ENCODE measurements at regions not wholly inside any gene's neighbourhood (a gene's known extent, or its start where the extent isn't known, plus 50 kb on each side); places are given as distances from the start of the nearest gene placed in this dataset.

GRCh38 chr15:97174886-97175540, 785.5 kb upstream of the ARRDC4 start:
- H3K4me1 ChIP-seq (ENCODE audit: low read length) = no peaks in the 10 kb centered on the region
- H3K27ac ChIP-seq (ENCODE audit: low read length) = no peak overlapping the region
- H3K4me3 ChIP-seq (ENCODE audit: low read length) = no peak overlapping the region
- H2AFZ ChIP-seq (ENCODE audit: low read depth, low read length) = no peak overlapping the region
- TF ChIP-seq CTCF (IDR thresholded peaks at IDR 0.05; ENCODE audit: low read depth, low read length) = no peak
- TF ChIP-seq EZH2phosphoT487 (IDR thresholded peaks at IDR 0.05; ENCODE audit: low read depth) = no peak
- H3K36me3 ChIP-seq (replicated peaks; ENCODE audit: low read depth, low read length) = no peaks in the 10 kb centered on the region
- H3K9ac ChIP-seq (ENCODE audit: low read length) = no peak overlapping the region
- no peaks in the 10 kb centered on the region for H3K79me2 ChIP-seq (ENCODE audit: low read length)
- H3K27me3 ChIP-seq (ENCODE audit: low read depth, low read length) = no peaks in the 10 kb centered on the region
- no peaks in the 10 kb centered on the region for H3K9me3 ChIP-seq (ENCODE audit: insufficient read depth, low read length)
- H4K20me1 ChIP-seq (ENCODE audit: insufficient read depth, low read length) = no peaks in the 10 kb centered on the region
- no peak overlapping the region for H3K4me2 ChIP-seq (ENCODE audit: low read length)

- Histone ChIP-seq H4K20me1 (ENCODE audit: insufficient read depth, low read length) (no peaks in the 10 kb centered on the region), H3K9me3 (ENCODE audit: insufficient read depth, low read length) (no peaks in the 10 kb centered on the region), H3K36me3 (replicated peaks; ENCODE audit: low read depth, low read length) (no peaks in the 10 kb centered on the region), H2AFZ (ENCODE audit: low read depth, low read length) (no peak overlapping the region), H3K4me2 (ENCODE audit: low read length) (no peak overlapping the region), H3K4me1 (ENCODE audit: low read length) (no peaks in the 10 kb centered on the region), H3K4me3 (ENCODE audit: low read length) (no peak overlapping the region), H3K9ac (ENCODE audit: low read length) (no peak overlapping the region), H3K27ac (ENCODE audit: low read length) (no peak overlapping the region), H3K27me3 (ENCODE audit: low read depth, low read length) (no peaks in the 10 kb centered on the region), H3K79me2 (ENCODE audit: low read length) (no peaks in the 10 kb centered on the region)
- no peak for TF ChIP-seq CTCF (IDR thresholded peaks at IDR 0.05; ENCODE audit: low read depth, low read length)
- no peak for TF ChIP-seq EZH2phosphoT487 (IDR thresholded peaks at IDR 0.05; ENCODE audit: low read depth)
These were observed 783.3 kb upstream of the ARRDC4 start for GRCh38 chr15:97177151-97177577.

- Histone ChIP-seq H3K9me3 (ENCODE audit: insufficient read depth, low read length) (no peaks in the 10 kb centered on the region), H3K79me2 (ENCODE audit: low read length) (no peaks in the 10 kb centered on the region), H3K36me3 (replicated peaks; ENCODE audit: low read depth, low read length) (no peaks in the 10 kb centered on the region), H3K4me2 (ENCODE audit: low read length) (no peak overlapping the region), H3K27me3 (ENCODE audit: low read depth, low read length) (no peaks in the 10 kb centered on the region), H4K20me1 (ENCODE audit: insufficient read depth, low read length) (no peaks in the 10 kb centered on the region), H3K27ac (ENCODE audit: low read length) (no peak overlapping the region), H2AFZ (ENCODE audit: low read depth, low read length) (no peak overlapping the region), H3K4me3 (ENCODE audit: low read length) (no peak overlapping the region), H3K9ac (ENCODE audit: low read length) (no peak overlapping the region), H3K4me1 (ENCODE audit: low read length) (no peaks in the 10 kb centered on the region)
- TF ChIP-seq EZH2phosphoT487 (IDR thresholded peaks at IDR 0.05; ENCODE audit: low read depth) = no peak
- TF ChIP-seq CTCF (IDR thresholded peaks at IDR 0.05; ENCODE audit: low read depth, low read length) = no peak
These were observed 777.9 kb upstream of the ARRDC4 start for GRCh38 chr15:97182581-97182980.

- Histone ChIP-seq H3K79me2 (ENCODE audit: low read length) (no peaks in the 10 kb centered on the region), H2AFZ (ENCODE audit: low read depth, low read length) (no peak overlapping the region), H3K4me2 (ENCODE audit: low read length) (no peak overlapping the region), H3K4me3 (ENCODE audit: low read length) (no peak overlapping the region), H4K20me1 (ENCODE audit: insufficient read depth, low read length) (no peaks in the 10 kb centered on the region), H3K36me3 (replicated peaks; ENCODE audit: low read depth, low read length) (no peaks in the 10 kb centered on the region), H3K9me3 (ENCODE audit: insufficient read depth, low read length) (no peaks in the 10 kb centered on the region), H3K9ac (ENCODE audit: low read length) (no peak overlapping the region), H3K27me3 (ENCODE audit: low read depth, low read length) (no peaks in the 10 kb centered on the region), H3K27ac (ENCODE audit: low read length) (no peak overlapping the region), H3K4me1 (ENCODE audit: low read length) (no peaks in the 10 kb centered on the region)
- TF ChIP-seq CTCF (IDR thresholded peaks at IDR 0.05; ENCODE audit: low read depth, low read length) (no peak), EZH2phosphoT487 (IDR thresholded peaks at IDR 0.05; ENCODE audit: low read depth) (no peak)
These were observed 771.2 kb upstream of the ARRDC4 start for GRCh38 chr15:97189162-97189780.

Measured in OCI-LY3 (cell line).